Upper lobe of left lung (tissue), 6 donors: ENCODE measurements at regions not wholly inside any gene's neighbourhood (a gene's known extent, or its start where the extent isn't known, plus 50 kb on each side); places are given as distances from the start of the nearest gene placed in this dataset.

ENCODE experiments used
- ATAC-seq, 2 donors: fragments of 200-7000 bp; cut with Tn5 transposase; one replicate each; pipeline ENCODE4 v1.9.1; 2022; ENCODE audit warnings: mild to moderate bottlenecking in 2 of 2, moderate library complexity in 2 of 2; ENCODE audit not compliant: low FRiP score in 2 of 2
- DNase-seq, 2 donors: peaks; one replicate each; pipeline ENCODE4 v3.0.0-alpha.2; 2019 to 2020
- H3K27ac ChIP-seq, 4 donors: fragments of 200-600 bp; sonication (generic); one replicate each; pipeline ENCODE4 v1.5.1; 2016 to 2019
- H3K27me3 ChIP-seq, 4 donors: fragments of 200-600 bp; sonication (generic); one replicate each; pipeline ENCODE4 v1.5.1; 2017 to 2019
- H3K36me3 ChIP-seq, 4 donors: fragments of 200-600 bp; sonication (generic); one replicate each; pipeline ENCODE4 v1.5.1; 2016 to 2019
- H3K4me1 ChIP-seq, 4 donors: fragments of 200-600 bp; sonication (generic); one replicate each; pipeline ENCODE4 v1.5.1; 2018 to 2019
- H3K4me3 ChIP-seq, 4 donors: fragments of 200-600 bp; sonication (generic); one replicate each; pipeline ENCODE4 v1.5.1; 2017 to 2019; ENCODE audit warnings: mild to moderate bottlenecking in 2 of 4, moderate library complexity in 1 of 4
- H3K9me3 ChIP-seq, 4 donors: fragments of 200-600 bp; sonication (generic); one replicate each; pipeline ENCODE4 v1.5.1; 2018 to 2019
- EP300 ChIP-seq, 4 donors: sonication (generic); formaldehyde crosslinking; IDR thresholded peaks; one replicate each; pipeline ENCODE4 v1.5.1; 2017; ENCODE audit warnings: antibody characterized with exemption in 4 of 4, control low read depth in 2 of 4
- POLR2A ChIP-seq, 4 donors: fragments of 450-650 bp; IDR thresholded peaks; one replicate each; pipeline ENCODE4 v1.5.1; 2016 to 2017; ENCODE audit warnings: antibody characterized with exemption in 4 of 4, mild to moderate bottlenecking in 2 of 4
- POLR2AphosphoS5 ChIP-seq, 2 donors: sonication (generic); formaldehyde crosslinking; IDR thresholded peaks; one replicate each; pipeline ENCODE4 v1.5.1; 2017; ENCODE audit warnings: antibody characterized with exemption in 2 of 2
- WGBS, 2 donors: methylation state at CpG; one replicate each; pipeline ENCODE4 v1.1.5; 2017 to 2018; 5-methylcytosine and 5-hydroxymethylcytosine counted together
- TF ChIP-seq, protein P1 (sequence below), 6 experiments: fragments of 450-650 bp in 4 of 6; fragments of 200-600 bp in 2 of 6; sonication (generic) in 2 of 6; IDR thresholded peaks; one replicate each; pipeline ENCODE4 v1.5.1; 2016 to 2019; ENCODE audit warnings: antibody characterized with exemption in 6 of 6
- donor health status: DM: no; HTN: no; CAD: no; lungs with moderate emphysema.
- donor health status: DM: no; HTN: yes; CAD: no; lungs with severe emphysema.

DNA sequence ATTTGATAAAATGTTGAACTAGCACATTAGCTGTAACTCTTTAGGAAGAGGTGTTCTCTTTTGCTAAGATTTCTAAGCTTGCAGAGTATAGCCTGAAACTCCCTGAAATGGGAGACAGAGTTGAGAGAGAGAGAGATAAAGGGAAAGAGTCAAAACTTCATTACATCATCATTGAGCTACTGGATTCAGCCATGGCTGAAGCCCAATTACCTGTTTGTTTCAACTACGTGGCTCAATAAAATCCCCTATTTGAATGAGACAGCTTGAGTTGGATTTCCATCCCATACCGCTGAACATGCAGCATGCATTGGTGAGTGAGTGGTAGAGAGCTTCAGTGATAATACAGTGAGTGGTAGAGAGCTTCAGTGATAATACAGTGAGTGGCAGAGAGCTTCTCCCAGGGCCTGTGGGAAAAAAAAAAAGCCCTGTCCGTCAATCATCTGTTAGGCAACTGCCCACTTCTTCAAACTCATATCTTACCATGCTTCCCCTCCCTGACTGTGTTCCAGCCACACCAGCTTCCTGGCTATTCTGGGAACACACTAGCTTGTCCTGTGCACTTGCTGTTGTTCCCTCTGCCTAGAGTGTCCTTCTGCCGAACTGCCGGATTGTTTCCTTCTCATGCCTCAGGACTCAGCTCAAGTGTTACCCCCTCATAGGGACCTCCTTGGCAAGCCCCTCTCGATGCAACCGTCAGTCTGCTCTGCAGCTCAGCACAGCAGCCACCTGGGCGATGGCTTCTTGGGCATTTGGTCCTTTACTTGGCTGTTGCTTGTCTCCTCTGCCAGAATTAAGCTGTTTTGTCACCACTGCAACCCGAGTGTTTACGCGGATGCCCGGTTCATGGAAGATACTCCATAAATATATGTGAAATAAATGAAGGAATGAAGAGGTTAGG is 91.3 kb upstream of the EYA2 start:
- TF ChIP-seq POLR2AphosphoS5 (IDR thresholded peaks at IDR 0.05) = no peak
- no peak for TF ChIP-seq POLR2A (IDR thresholded peaks at IDR 0.05)
- TF ChIP-seq, protein P1, sequence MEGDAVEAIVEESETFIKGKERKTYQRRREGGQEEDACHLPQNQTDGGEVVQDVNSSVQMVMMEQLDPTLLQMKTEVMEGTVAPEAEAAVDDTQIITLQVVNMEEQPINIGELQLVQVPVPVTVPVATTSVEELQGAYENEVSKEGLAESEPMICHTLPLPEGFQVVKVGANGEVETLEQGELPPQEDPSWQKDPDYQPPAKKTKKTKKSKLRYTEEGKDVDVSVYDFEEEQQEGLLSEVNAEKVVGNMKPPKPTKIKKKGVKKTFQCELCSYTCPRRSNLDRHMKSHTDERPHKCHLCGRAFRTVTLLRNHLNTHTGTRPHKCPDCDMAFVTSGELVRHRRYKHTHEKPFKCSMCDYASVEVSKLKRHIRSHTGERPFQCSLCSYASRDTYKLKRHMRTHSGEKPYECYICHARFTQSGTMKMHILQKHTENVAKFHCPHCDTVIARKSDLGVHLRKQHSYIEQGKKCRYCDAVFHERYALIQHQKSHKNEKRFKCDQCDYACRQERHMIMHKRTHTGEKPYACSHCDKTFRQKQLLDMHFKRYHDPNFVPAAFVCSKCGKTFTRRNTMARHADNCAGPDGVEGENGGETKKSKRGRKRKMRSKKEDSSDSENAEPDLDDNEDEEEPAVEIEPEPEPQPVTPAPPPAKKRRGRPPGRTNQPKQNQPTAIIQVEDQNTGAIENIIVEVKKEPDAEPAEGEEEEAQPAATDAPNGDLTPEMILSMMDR (IDR thresholded peaks at IDR 0.05) = no peak
- TF ChIP-seq EP300 (IDR thresholded peaks at IDR 0.05) = no peak
- Histone ChIP-seq H3K27me3 (no peaks in the 10 kb centered on the region), H3K27ac (no peak overlapping the region), H3K4me1 (no peaks in the 10 kb centered on the region), H3K4me3 (no peak overlapping the region), H3K9me3 (no peaks in the 10 kb centered on the region), H3K36me3 (no peaks in the 10 kb centered on the region)
- DNase-seq (no peak), ATAC-seq (peak in 1 of 2 donors; percentile 48)
- 68 to 72% methylated on average over 12 of the region's 12 CpGs for WGBS, 2 donors

DNA sequence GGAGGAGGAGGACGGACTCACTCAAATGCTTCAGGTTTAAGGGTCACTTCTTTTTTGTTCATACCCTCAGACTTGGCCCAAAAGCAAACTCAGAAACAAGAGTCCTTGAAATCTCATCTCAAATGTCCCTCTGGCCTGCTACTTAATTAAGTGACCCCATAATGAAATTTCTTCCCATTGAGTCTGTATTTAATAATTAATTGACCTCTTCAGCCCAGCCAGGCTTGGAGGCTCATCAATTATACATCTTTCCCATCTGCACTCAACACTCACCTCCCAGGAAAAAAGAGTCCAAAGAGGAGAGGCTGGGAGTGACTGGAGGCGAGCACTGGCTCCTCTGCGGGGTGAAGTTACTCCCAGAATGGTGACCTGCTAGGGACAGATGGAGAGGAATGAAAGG is 90.5 kb upstream of the EYA2 start:
- H3K27me3 ChIP-seq = no peaks in the 10 kb centered on the region
- no peaks in the 10 kb centered on the region for H3K4me1 ChIP-seq
- H3K4me3 ChIP-seq = no peak overlapping the region
- WGBS, 2 donors = 71 to 84% methylated on average over 3 of the region's 3 CpGs
- no peaks in the 10 kb centered on the region for H3K36me3 ChIP-seq
- no peak for ATAC-seq
- H3K27ac ChIP-seq = no peak overlapping the region
- no peak for DNase-seq
- no peak for TF ChIP-seq POLR2A (IDR thresholded peaks at IDR 0.05)
- TF ChIP-seq EP300 (IDR thresholded peaks at IDR 0.05) = no peak
- TF ChIP-seq, protein P1 (IDR thresholded peaks at IDR 0.05) = no peak
- no peak for TF ChIP-seq POLR2AphosphoS5 (IDR thresholded peaks at IDR 0.05)
- H3K9me3 ChIP-seq = no peaks in the 10 kb centered on the region

- Histone ChIP-seq H3K4me3 (no peak overlapping the region), H3K27me3 (peaks cover 0 to 2% (median 0%) of the 10 kb centered on the region in 4 donors), H3K9me3 (no peaks in the 10 kb centered on the region), H3K36me3 (no peaks in the 10 kb centered on the region), H3K27ac (no peak overlapping the region), H3K4me1 (no peaks in the 10 kb centered on the region)
- TF ChIP-seq, protein P1 (IDR thresholded peaks at IDR 0.05) = no peak
- no peak for TF ChIP-seq EP300 (IDR thresholded peaks at IDR 0.05)
- no peak for TF ChIP-seq POLR2A (IDR thresholded peaks at IDR 0.05)
- no peak for TF ChIP-seq POLR2AphosphoS5 (IDR thresholded peaks at IDR 0.05)
- no peak for ATAC-seq
- peak in 1 of 2 donors; percentile 63 for DNase-seq
- WGBS, 2 donors = 98 to 99% methylated on average over 9 of the region's 9 CpGs
These were observed 88.8 kb upstream of the EYA2 start for GRCh38 chr20:46805836-46806235.

DNA sequence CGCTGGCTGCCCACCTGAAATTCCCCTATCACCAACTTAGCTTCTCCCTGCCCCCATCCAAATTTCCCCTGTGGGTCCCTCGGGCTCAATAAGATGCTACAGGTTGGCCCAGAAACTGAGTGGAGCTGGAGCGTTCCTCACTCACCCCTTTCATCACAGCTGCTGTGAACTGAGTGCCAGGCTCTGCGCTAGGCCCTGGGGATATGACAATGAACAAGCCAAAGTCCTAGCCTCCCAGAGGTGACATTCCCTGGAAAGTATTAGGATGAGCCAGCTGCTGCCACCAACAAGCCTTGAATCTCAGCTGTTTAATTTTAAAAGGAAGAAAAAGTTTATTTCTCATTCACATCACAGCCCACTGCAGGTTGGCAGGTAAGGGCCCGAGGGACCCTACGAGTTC is 86.6 kb upstream of the EYA2 start:
- no peak overlapping the region for H3K4me3 ChIP-seq
- H3K27ac ChIP-seq = no peak overlapping the region
- H3K9me3 ChIP-seq = no peaks in the 10 kb centered on the region
- H3K36me3 ChIP-seq = no peaks in the 10 kb centered on the region
- ATAC-seq (no peak), DNase-seq (no peak)
- H3K27me3 ChIP-seq = peaks cover 0 to 12% (median 5%) of the 10 kb centered on the region in 4 donors
- 68 to 90% methylated on average over 6 of the region's 6 CpGs for WGBS, 2 donors
- H3K4me1 ChIP-seq = no peaks in the 10 kb centered on the region
- TF ChIP-seq EP300 (IDR thresholded peaks at IDR 0.05) (no peak), POLR2AphosphoS5 (IDR thresholded peaks at IDR 0.05) (no peak), POLR2A (IDR thresholded peaks at IDR 0.05) (no peak)
- TF ChIP-seq, protein P1 (IDR thresholded peaks at IDR 0.05) = no peak
